Astrocyte (in vitro differentiated cells and primary cell): ENCODE measurements at regions not wholly inside any gene's neighbourhood (a gene's known extent, or its start where the extent isn't known, plus 50 kb on each side); places are given as distances from the start of the nearest gene placed in this dataset.

ENCODE experiments used
- DNase-seq: peaks from one replicate; pipeline ENCODE4 v3.0.0-alpha.2; 2010; ENCODE audit warnings: low read depth
- FAIRE-seq: peaks from 2 replicates; lab custom pipeline; 2011; peaks lifted over from hg19 to GRCh38; lab: Jason Lieb, UNC
- H2AFZ ChIP-seq: 2 replicates; pipeline ENCODE4 v1.6.0; 2012; ENCODE audit warnings: low read depth, low read length, inconsistent platforms
- H3K27ac ChIP-seq: 2 replicates; pipeline ENCODE4 v1.5.1; 2011; ENCODE audit warnings: low read depth, low read length, inconsistent platforms
- H3K27me3 ChIP-seq: 2 replicates; pipeline ENCODE4 v1.6.0; 2011; ENCODE audit warnings: low read length, inconsistent platforms; ENCODE audit not compliant: insufficient read depth
- H3K36me3 ChIP-seq: 2 replicates; pipeline ENCODE4 v1.5.1; 2011; ENCODE audit warnings: low read length, inconsistent platforms; ENCODE audit not compliant: insufficient read depth
- H3K4me1 ChIP-seq: 2 replicates; pipeline ENCODE4 v1.5.1; 2011; ENCODE audit warnings: low read length, inconsistent platforms; ENCODE audit not compliant: insufficient read depth
- H3K4me2 ChIP-seq: 2 replicates; pipeline ENCODE4 v1.6.0; 2012; ENCODE audit warnings: low read length, inconsistent platforms
- H3K4me3 ChIP-seq: 2 replicates; pipeline ENCODE4 v1.5.1; 2011; ENCODE audit warnings: low read depth, mild to moderate bottlenecking, low read length, inconsistent platforms; ENCODE audit not compliant: insufficient read depth
- H3K79me2 ChIP-seq: 2 replicates; pipeline ENCODE4 v1.6.0; 2012; ENCODE audit warnings: mild to moderate bottlenecking, low read length, inconsistent platforms; ENCODE audit not compliant: insufficient read depth
- H3K9ac ChIP-seq: 2 replicates; pipeline ENCODE4 v1.6.0; 2012; ENCODE audit warnings: mild to moderate bottlenecking, low read length, inconsistent platforms
- H3K9me3 ChIP-seq: 2 replicates; pipeline ENCODE4 v1.5.1; 2012; ENCODE audit warnings: low read depth, mild to moderate bottlenecking, low read length, inconsistent platforms; ENCODE audit not compliant: insufficient read depth
- H4K20me1 ChIP-seq: 2 replicates; pipeline ENCODE4 v1.6.0; 2012; ENCODE audit warnings: low read length, inconsistent platforms; ENCODE audit not compliant: insufficient read depth
- H3K27ac Mint-ChIP-seq: one replicate; pipeline ENCODE4 v1.8.0; 2021; ENCODE audit warnings: mild to moderate bottlenecking, mixed read lengths; ENCODE audit not compliant: unreplicated experiment
- H3K27me3 Mint-ChIP-seq: one replicate; pipeline ENCODE4 v1.8.0; 2021; ENCODE audit warnings: low read depth, mixed read lengths; ENCODE audit not compliant: unreplicated experiment
- H3K36me3 Mint-ChIP-seq: one replicate; pipeline ENCODE4 v1.8.0; 2021; ENCODE audit warnings: low read depth, mixed read lengths; ENCODE audit not compliant: unreplicated experiment
- H3K4me1 Mint-ChIP-seq: one replicate; pipeline ENCODE4 v1.8.0; 2021; ENCODE audit warnings: low read depth, mixed read lengths; ENCODE audit not compliant: unreplicated experiment
- H3K4me3 Mint-ChIP-seq: one replicate; pipeline ENCODE4 v1.8.0; 2021; ENCODE audit warnings: mild to moderate bottlenecking, moderate library complexity, mixed read lengths; ENCODE audit not compliant: unreplicated experiment
- H3K9me3 Mint-ChIP-seq: one replicate; pipeline ENCODE4 v1.8.0; 2021; ENCODE audit warnings: mild to moderate bottlenecking, mixed read lengths; ENCODE audit not compliant: unreplicated experiment
- EZH2 ChIP-seq: IDR thresholded peaks from 2 replicates; pipeline ENCODE4 v1.6.1; 2012; ENCODE audit warnings: mild to moderate bottlenecking, low read length, inconsistent platforms; ENCODE audit not compliant: insufficient read depth
- TF ChIP-seq, protein P1 (sequence below): IDR thresholded peaks from 2 replicates; pipeline ENCODE4 v1.5.1; 2011; ENCODE audit warnings: low read depth, mild to moderate bottlenecking, inconsistent platforms, low read length, moderate library complexity; ENCODE audit not compliant: insufficient read depth

DNA sequence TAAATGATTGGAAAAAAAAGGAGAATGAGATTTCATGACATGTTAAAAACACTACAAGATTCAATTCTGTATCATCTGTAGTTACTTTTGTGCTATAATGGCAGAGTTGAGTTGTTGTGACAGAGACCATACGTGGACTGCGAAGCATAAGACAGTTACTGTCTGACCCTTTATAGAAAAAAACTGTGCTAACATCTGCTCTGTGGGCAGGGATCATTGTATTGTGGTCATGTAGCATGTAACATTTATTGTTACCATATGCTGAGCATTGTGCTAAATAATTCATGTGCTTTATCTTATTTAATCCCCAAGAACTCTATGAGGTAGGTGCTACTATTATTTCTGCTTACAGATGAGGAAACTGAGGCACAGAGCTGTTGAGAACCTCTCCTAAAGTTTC lies 147.3 kb upstream of the HMHB1 start:
- H3K36me3 ChIP-seq = no peaks in the 10 kb centered on the region
- no peak overlapping the region for H3K27ac Mint-ChIP-seq
- no peak for FAIRE-seq

DNA sequence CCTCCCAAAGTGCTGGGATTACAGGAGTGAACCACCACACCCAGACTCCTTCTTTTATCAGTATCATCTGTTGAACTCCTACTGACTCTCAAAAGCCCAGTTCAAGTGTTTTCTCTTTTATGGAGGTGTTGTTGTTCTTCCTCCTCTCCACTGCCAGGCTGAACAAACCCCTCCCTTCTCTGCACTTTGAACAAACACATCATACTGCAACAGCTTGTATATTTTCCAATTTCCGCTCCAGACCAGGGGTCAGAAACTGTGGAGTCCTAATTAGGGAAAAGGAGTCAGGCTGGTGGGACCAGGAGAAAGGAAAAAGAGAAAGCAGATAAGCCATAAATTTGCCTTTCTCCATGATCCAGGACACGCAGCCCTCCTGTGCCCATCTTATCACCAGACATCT lies 148.1 kb upstream of the HMHB1 start:
- no peak for FAIRE-seq
- H3K4me3 ChIP-seq = no peak overlapping the region
- H3K27ac ChIP-seq = no peak overlapping the region
- H2AFZ ChIP-seq = no peak overlapping the region
- Mint-ChIP-seq H3K4me1 (no peaks in the 10 kb centered on the region), H3K27ac (no peak overlapping the region), H3K4me3 (no peak overlapping the region), H3K27me3 (no peaks in the 10 kb centered on the region), H3K36me3 (no peaks in the 10 kb centered on the region), H3K9me3 (no peaks in the 10 kb centered on the region)
- TF ChIP-seq EZH2 = no peak
- TF ChIP-seq, protein P1, sequence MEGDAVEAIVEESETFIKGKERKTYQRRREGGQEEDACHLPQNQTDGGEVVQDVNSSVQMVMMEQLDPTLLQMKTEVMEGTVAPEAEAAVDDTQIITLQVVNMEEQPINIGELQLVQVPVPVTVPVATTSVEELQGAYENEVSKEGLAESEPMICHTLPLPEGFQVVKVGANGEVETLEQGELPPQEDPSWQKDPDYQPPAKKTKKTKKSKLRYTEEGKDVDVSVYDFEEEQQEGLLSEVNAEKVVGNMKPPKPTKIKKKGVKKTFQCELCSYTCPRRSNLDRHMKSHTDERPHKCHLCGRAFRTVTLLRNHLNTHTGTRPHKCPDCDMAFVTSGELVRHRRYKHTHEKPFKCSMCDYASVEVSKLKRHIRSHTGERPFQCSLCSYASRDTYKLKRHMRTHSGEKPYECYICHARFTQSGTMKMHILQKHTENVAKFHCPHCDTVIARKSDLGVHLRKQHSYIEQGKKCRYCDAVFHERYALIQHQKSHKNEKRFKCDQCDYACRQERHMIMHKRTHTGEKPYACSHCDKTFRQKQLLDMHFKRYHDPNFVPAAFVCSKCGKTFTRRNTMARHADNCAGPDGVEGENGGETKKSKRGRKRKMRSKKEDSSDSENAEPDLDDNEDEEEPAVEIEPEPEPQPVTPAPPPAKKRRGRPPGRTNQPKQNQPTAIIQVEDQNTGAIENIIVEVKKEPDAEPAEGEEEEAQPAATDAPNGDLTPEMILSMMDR = no peak
- no peak overlapping the region for H3K4me2 ChIP-seq
- DNase-seq = no peak
- H3K9me3 ChIP-seq = no peaks in the 10 kb centered on the region
- no peaks in the 10 kb centered on the region for H3K27me3 ChIP-seq
- no peaks in the 10 kb centered on the region for H3K36me3 ChIP-seq
- H4K20me1 ChIP-seq = no peaks in the 10 kb centered on the region
- no peaks in the 10 kb centered on the region for H3K4me1 ChIP-seq
- no peak overlapping the region for H3K9ac ChIP-seq
- H3K79me2 ChIP-seq = no peaks in the 10 kb centered on the region

More for the DNA sequence above, 147.3 kb upstream of the HMHB1 start:
- no peak overlapping the region for H3K4me2 ChIP-seq
- TF ChIP-seq, protein P1 = no peak
- TF ChIP-seq EZH2 = no peak
- H3K9ac ChIP-seq = no peak overlapping the region
- H3K27ac ChIP-seq = no peak overlapping the region
- no peaks in the 10 kb centered on the region for H3K79me2 ChIP-seq
- H4K20me1 ChIP-seq = no peaks in the 10 kb centered on the region
- H3K4me1 ChIP-seq = no peaks in the 10 kb centered on the region
- H3K4me3 Mint-ChIP-seq = no peak overlapping the region
- H3K27me3 Mint-ChIP-seq = no peaks in the 10 kb centered on the region
- no peak overlapping the region for H2AFZ ChIP-seq
- DNase-seq = no peak
- no peaks in the 10 kb centered on the region for H3K36me3 Mint-ChIP-seq
- H3K4me1 Mint-ChIP-seq = no peaks in the 10 kb centered on the region
- no peaks in the 10 kb centered on the region for H3K9me3 Mint-ChIP-seq
- no peak overlapping the region for H3K4me3 ChIP-seq
- H3K9me3 ChIP-seq = no peaks in the 10 kb centered on the region
- no peaks in the 10 kb centered on the region for H3K27me3 ChIP-seq

DNA sequence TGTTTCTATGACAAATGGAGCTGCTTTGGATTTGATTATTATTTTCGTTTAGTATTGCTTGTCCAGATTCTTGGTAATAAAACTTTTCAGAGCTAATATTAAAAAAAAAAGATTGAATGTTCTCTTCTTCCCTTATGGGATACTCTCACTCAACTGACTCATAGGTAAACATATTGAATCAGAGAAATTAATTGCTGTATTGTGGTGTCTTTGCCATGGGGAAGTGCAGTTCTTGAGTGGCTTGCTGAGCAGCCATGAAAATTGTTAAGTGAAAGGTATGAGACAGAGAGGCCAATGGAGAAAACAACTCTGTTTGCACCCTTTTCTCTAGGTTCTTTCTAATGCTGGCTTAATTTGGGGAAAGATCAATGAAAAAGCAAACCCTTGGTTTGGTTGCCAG lies 149.9 kb upstream of the HMHB1 start:
- Mint-ChIP-seq H3K4me1 (no peaks in the 10 kb centered on the region), H3K27ac (no peak overlapping the region), H3K36me3 (no peaks in the 10 kb centered on the region), H3K27me3 (no peaks in the 10 kb centered on the region), H3K9me3 (no peaks in the 10 kb centered on the region), H3K4me3 (no peak overlapping the region)
- H2AFZ ChIP-seq = no peak overlapping the region
- no peak overlapping the region for H3K9ac ChIP-seq
- no peaks in the 10 kb centered on the region for H4K20me1 ChIP-seq
- H3K9me3 ChIP-seq = no peaks in the 10 kb centered on the region
- no peak overlapping the region for H3K4me2 ChIP-seq
- H3K4me1 ChIP-seq = no peaks in the 10 kb centered on the region
- TF ChIP-seq, protein P1 = no peak
- TF ChIP-seq EZH2 = no peak
- no peaks in the 10 kb centered on the region for H3K36me3 ChIP-seq
- H3K27ac ChIP-seq = no peak overlapping the region
- no peaks in the 10 kb centered on the region for H3K27me3 ChIP-seq
- DNase-seq (no peak), FAIRE-seq (no peak)
- H3K79me2 ChIP-seq = no peaks in the 10 kb centered on the region
- H3K4me3 ChIP-seq = no peak overlapping the region
